Liver (tissue), 1 donor: ENCODE measurements at regions not wholly inside any gene's neighbourhood (a gene's known extent, or its start where the extent isn't known, plus 50 kb on each side); places are given as distances from the start of the nearest gene placed in this dataset. TPM values are rescaled to one million over a fixed set of nuclear protein-coding genes. Genes with fewer than 3 reads are reported as not detected.

Source experiments
- small RNA-seq: library from RNA; depleted of rRNA; stranded (forward); fragments of <200 nt; gene quantifications from one replicate; pipeline ENCODE3, GENCODE V24; 2014

Small RNA genes lying in the stretch of these regions (small RNA-seq; reads per million reads assigned to genes)
- not detected for gene RN7SKP164
